ENCODE measurements at regions not wholly inside any gene's neighbourhood (a gene's known extent, or its start where the extent isn't known, plus 50 kb on each side); places are given as distances from the start of the nearest gene placed in this dataset.

- no peak for TF ChIP-seq YY1 (IDR thresholded peaks at IDR 0.05; ENCODE audit: insufficient read depth, insufficient read length)
- TF ChIP-seq ZNF274 (IDR thresholded peaks at IDR 0.05; ENCODE audit: low read depth, low read length): no peak
These were observed 1920.9 kb upstream of the PCDH20 start for GRCh38 chr13:63336549-63336948.
